ENCODE measurements at regions not wholly inside any gene's neighbourhood (a gene's known extent, or its start where the extent isn't known, plus 50 kb on each side); places are given as distances from the start of the nearest gene placed in this dataset.
"Not testable (repeated sequence)": the region's sequence is repeated elsewhere in the genome, so short reads cannot be mapped to it uniquely, and the experiment has no call there.

GRCh38 chr6:47416396-47417345 is 60.9 kb upstream of the CD2AP start:
- H3K27me3 ChIP-seq (replicated peaks; ENCODE audit: control insufficient read depth, insufficient read depth, low read length): no peaks in the 10 kb centered on the region
- no peak for DNase-seq (ENCODE audit: extremely low read depth, insufficient read length)
- TF ChIP-seq, protein P1, sequence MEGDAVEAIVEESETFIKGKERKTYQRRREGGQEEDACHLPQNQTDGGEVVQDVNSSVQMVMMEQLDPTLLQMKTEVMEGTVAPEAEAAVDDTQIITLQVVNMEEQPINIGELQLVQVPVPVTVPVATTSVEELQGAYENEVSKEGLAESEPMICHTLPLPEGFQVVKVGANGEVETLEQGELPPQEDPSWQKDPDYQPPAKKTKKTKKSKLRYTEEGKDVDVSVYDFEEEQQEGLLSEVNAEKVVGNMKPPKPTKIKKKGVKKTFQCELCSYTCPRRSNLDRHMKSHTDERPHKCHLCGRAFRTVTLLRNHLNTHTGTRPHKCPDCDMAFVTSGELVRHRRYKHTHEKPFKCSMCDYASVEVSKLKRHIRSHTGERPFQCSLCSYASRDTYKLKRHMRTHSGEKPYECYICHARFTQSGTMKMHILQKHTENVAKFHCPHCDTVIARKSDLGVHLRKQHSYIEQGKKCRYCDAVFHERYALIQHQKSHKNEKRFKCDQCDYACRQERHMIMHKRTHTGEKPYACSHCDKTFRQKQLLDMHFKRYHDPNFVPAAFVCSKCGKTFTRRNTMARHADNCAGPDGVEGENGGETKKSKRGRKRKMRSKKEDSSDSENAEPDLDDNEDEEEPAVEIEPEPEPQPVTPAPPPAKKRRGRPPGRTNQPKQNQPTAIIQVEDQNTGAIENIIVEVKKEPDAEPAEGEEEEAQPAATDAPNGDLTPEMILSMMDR (IDR thresholded peaks at IDR 0.05; ENCODE audit: insufficient read depth, low read length, poor library complexity, severe bottlenecking): no peak

DNA sequence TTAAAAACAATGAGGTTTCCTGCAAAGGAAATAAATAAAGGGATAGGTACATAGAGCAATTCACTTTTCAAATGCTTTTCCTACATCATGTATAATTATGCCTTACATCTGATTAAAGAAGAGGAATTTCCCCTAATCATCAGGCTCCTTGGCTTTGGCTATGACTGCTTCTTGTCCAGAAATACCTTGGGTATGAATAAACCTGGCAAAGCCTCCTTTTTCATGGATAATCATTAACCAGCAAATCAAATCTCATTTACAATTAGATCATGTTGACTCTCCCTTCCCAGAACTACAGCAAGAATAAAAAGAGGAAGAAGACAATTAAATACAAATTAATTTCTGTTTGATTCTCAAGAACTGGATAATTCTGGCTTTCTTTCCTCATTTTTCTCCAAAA is 58.0 kb upstream of the CD2AP start:
- no peak overlapping the region for H3K4me3 ChIP-seq (replicated peaks; ENCODE audit: low read depth, low read length)
- no peaks in the 10 kb centered on the region for H3K27me3 ChIP-seq (replicated peaks; ENCODE audit: control insufficient read depth, insufficient read depth, low read length)
- TF ChIP-seq, protein P1 (IDR thresholded peaks at IDR 0.05; ENCODE audit: insufficient read depth, low read length, poor library complexity, severe bottlenecking): no peak
- no peak for DNase-seq (ENCODE audit: extremely low read depth, insufficient read length)
- no peaks in the 10 kb centered on the region for H3K36me3 ChIP-seq (ENCODE audit: control insufficient read depth, insufficient read depth, low read length)

More at GRCh38 chr6:47416396-47417345, 60.9 kb upstream of the CD2AP start:
- no peak overlapping the region for H3K4me3 ChIP-seq (replicated peaks; ENCODE audit: low read depth, low read length)
- no peaks in the 10 kb centered on the region for H3K36me3 ChIP-seq (ENCODE audit: control insufficient read depth, insufficient read depth, low read length)

GRCh38 chr6:47420394-47421371 is 56.9 kb upstream of the CD2AP start:
- no peak for DNase-seq (ENCODE audit: extremely low read depth, insufficient read length)
- no peak overlapping the region for H3K4me3 ChIP-seq (replicated peaks; ENCODE audit: low read depth, low read length)

GRCh38 chr6:47423079-47423478 is 54.5 kb upstream of the CD2AP start:
- TF ChIP-seq, protein P1 (IDR thresholded peaks at IDR 0.05; ENCODE audit: insufficient read depth, low read length, poor library complexity, severe bottlenecking): no peak
- Histone ChIP-seq H3K27me3 (replicated peaks; ENCODE audit: control insufficient read depth, insufficient read depth, low read length) (no peaks in the 10 kb centered on the region), H3K36me3 (ENCODE audit: control insufficient read depth, insufficient read depth, low read length) (no peaks in the 10 kb centered on the region), H3K4me3 (replicated peaks; ENCODE audit: low read depth, low read length) (no peak overlapping the region)
- no peak for DNase-seq (ENCODE audit: extremely low read depth, insufficient read length)

More at GRCh38 chr6:47420394-47421371, 56.9 kb upstream of the CD2AP start:
- TF ChIP-seq, protein P1 (IDR thresholded peaks at IDR 0.05; ENCODE audit: insufficient read depth, low read length, poor library complexity, severe bottlenecking): no peak
- Histone ChIP-seq H3K36me3 (ENCODE audit: control insufficient read depth, insufficient read depth, low read length) (no peaks in the 10 kb centered on the region), H3K27me3 (replicated peaks; ENCODE audit: control insufficient read depth, insufficient read depth, low read length) (no peaks in the 10 kb centered on the region)

GRCh38 chr6:47424436-47424836 is 53.2 kb upstream of the CD2AP start:
- Histone ChIP-seq H3K4me3 (replicated peaks; ENCODE audit: low read depth, low read length) (no peak overlapping the region), H3K36me3 (ENCODE audit: control insufficient read depth, insufficient read depth, low read length) (no peaks in the 10 kb centered on the region), H3K27me3 (replicated peaks; ENCODE audit: control insufficient read depth, insufficient read depth, low read length) (no peaks in the 10 kb centered on the region)
- DNase-seq (ENCODE audit: extremely low read depth, insufficient read length): no peak
- TF ChIP-seq, protein P1 (IDR thresholded peaks at IDR 0.05; ENCODE audit: insufficient read depth, low read length, poor library complexity, severe bottlenecking): no peak

DNA sequence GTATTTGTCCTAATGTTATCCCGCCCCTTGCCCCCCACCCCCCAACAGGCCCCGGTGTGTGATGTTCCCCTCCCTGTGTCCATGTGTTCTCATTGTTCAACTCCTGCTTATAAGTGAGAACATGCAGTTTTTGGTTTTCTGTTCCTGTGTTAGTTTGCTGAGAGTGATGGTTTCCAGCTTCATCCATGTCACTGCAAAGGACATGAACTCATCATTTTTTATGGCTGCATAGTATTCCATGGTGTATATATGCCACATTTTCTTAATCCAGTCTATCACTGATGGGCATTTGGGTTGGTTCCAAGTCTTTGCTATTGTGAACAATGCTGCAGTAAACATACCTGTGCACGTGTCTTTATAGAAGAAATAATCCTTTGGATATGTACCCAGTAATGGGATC is 51.9 kb upstream of the CD2AP start:
- not testable (repeated sequence) for H3K27me3 ChIP-seq (replicated peaks; ENCODE audit: control insufficient read depth, insufficient read depth, low read length); H3K36me3 ChIP-seq (ENCODE audit: control insufficient read depth, insufficient read depth, low read length); H3K4me3 ChIP-seq (replicated peaks; ENCODE audit: low read depth, low read length); DNase-seq (ENCODE audit: extremely low read depth, insufficient read length)

Data from GM06990 (cell line).